Adrenal gland (tissue), 9 donors: ENCODE measurements at regions not wholly inside any gene's neighbourhood (a gene's known extent, or its start where the extent isn't known, plus 50 kb on each side); places are given as distances from the start of the nearest gene placed in this dataset.

Source experiments
- DNase-seq, 7 donors: peaks; one replicate each; pipeline ENCODE4 v3.0.0-alpha.2; 2019 to 2020
- H3K27ac ChIP-seq, 5 donors: fragments of 200-600 bp; sonication (generic) in 4 of 5; 1 replicate in 3 of 5; 2 replicates in 2 of 5; pipeline versions ENCODE4 v1.5.1 to v1.8.0; 2016 to 2020; ENCODE audit warnings: mild to moderate bottlenecking in 1 of 5
- H3K27me3 ChIP-seq: fragments of 200-600 bp; 2 replicates; pipeline ENCODE4 v1.8.0; 2021
- H3K36me3 ChIP-seq, 2 donors: fragments of 200-600 bp; replicated peaks in 1 of 2; 1 replicate in 1 of 2; 2 replicates in 1 of 2; pipeline versions ENCODE4 v1.5.1 to v1.8.0; 2018 to 2022
- H3K4me1 ChIP-seq, 2 donors: fragments of 200-600 bp; replicated peaks in 1 of 2; 1 replicate in 1 of 2; 2 replicates in 1 of 2; pipeline versions ENCODE4 v1.5.1 to v1.8.0; 2018 to 2021
- H3K4me3 ChIP-seq, 4 donors: fragments of 200-600 bp; sonication (generic) in 3 of 4; one replicate each; pipeline ENCODE4 v1.5.1; 2016 to 2018
- H3K9me3 ChIP-seq, 3 donors: fragments of 200-600 bp; sonication (generic) in 1 of 3; replicated peaks in 1 of 3; 1 replicate in 2 of 3; 2 replicates in 1 of 3; pipeline versions ENCODE4 v1.5.1 to v1.8.0; 2016 to 2021
- CTCF ChIP-seq, 6 experiments: fragments of 450-650 bp in 4 of 6; fragments of 200-600 bp in 2 of 6; sonication (generic) in 1 of 6; IDR thresholded peaks; 1 replicate in 5 of 6; 2 replicates in 1 of 6; pipeline versions ENCODE4 v1.5.1 to v1.8.0; 2016 to 2021; ENCODE audit warnings: antibody characterized with exemption in 6 of 6, mild to moderate bottlenecking in 2 of 6, moderate library complexity in 1 of 6
- POLR2A ChIP-seq, 2 donors: fragments of 450-650 bp; IDR thresholded peaks; one replicate each; pipeline ENCODE4 v1.6.1; 2017; ENCODE audit warnings: antibody characterized with exemption in 2 of 2, mild to moderate bottlenecking in 2 of 2, moderate library complexity in 1 of 2
- WGBS, 4 donors: extraction: QIAGEN DNeasy Blood & Tissue Kit in 2 of 4; methylation state at CpG; one replicate each; pipeline versions ENCODE4 v1.1.5 to v1.1.7; 2013 to 2017; 5-methylcytosine and 5-hydroxymethylcytosine counted together
- intact Hi-C, 2 donors: fragments of 100-400 bp; cut with DNase I; formaldehyde crosslinking; loops; one replicate each; pipeline versions ENCODE4 v1.14.1 to v1.15.0; 2022 to 2023
- donor health status: healthy with polysubstance abuse.
- donor health status: Bipolar disorder and iron deficiency.
- donor health status: DM: yes; HTN: yes; CAD: no.
- donor health status: DM: no; HTN: no; CAD: no.
- donor health status: DM: no; HTN: no; CAD: no.

DNA sequence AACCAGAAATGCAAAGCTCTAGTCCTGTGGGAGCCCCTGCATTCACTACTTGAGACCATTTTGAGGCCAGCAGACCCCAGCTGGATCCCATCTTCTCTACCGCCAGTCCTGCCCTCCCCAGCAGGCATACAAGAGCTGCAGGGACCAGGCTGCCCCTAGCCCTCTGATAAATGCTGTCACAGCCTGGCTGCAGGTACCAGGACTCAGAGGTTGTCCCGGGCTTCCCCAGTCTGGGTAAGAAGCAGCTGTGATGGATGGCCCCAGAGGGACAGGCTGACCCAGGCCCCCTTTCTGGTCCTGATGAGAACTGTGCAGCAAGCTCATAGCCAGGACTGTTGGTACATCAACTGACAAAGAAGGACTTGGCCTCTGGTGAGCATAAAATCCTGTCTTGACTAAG lies 132.9 kb upstream of the APCDD1 start:
- Histone ChIP-seq H3K36me3 (no peaks in the 10 kb centered on the region), H3K4me1 (no peaks in the 10 kb centered on the region), H3K27ac (no peak overlapping the region), H3K9me3 (no peaks in the 10 kb centered on the region), H3K27me3 (no peaks in the 10 kb centered on the region), H3K4me3 (no peak overlapping the region)
- intact Hi-C loops: no loop called here
- TF ChIP-seq CTCF (IDR thresholded peaks at IDR 0.05) (no peak), POLR2A (IDR thresholded peaks at IDR 0.05) (no peak)
- WGBS, 4 donors: 80 to 92% (median 87%) methylated on average over 1 to 2 of the region's 2 CpGs
- no peak for DNase-seq

DNA sequence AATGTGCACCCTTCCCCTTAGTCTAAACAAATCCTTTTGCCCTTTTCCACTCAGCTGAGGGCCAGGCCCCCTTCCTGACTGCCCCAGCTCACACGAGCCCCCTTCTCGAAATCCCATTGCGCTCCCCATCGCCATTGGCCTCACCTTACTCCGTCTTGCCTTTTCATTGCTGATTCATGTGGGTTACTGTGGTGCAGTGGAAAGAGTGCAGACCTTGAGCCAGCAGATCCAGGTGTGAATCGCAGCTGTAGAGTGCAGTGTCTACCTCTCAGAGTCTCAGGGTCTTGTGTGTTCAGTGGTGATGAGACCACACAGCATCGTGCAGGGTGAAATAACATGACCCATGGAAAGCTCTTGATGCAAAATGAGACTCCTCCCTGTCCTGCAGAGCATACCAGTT lies 132.4 kb upstream of the APCDD1 start:
- TF ChIP-seq CTCF (IDR thresholded peaks at IDR 0.05): no peak
- TF ChIP-seq POLR2A (IDR thresholded peaks at IDR 0.05): no peak
- 76 to 96% (median 80%) methylated on average over 7 of the region's 7 CpGs for WGBS, 4 donors
- H3K4me3 ChIP-seq: no peak overlapping the region
- no peaks in the 10 kb centered on the region for H3K9me3 ChIP-seq
- intact Hi-C loops: no loop called here
- no peaks in the 10 kb centered on the region for H3K36me3 ChIP-seq
- no peaks in the 10 kb centered on the region for H3K4me1 ChIP-seq
- H3K27ac ChIP-seq: no peak overlapping the region
- no peaks in the 10 kb centered on the region for H3K27me3 ChIP-seq
- DNase-seq: no peak

DNA sequence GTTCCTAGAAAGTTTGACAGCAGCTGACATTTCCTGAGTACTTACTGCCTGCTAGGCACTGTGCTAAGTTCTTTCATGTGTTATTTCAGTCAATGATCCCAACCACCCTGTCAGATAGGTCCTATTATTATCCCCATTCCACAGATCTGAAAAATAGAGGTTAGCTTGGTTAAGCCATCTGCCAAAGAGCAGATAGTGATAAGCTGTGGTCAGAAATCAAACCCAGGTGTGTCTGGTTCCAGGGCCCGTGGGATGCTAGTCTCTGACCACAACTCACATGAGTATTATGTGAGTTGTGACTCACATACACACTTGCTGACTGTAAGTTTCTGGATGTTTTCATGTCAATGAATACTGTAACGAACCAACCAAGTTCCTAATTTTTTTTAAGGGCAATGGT lies 132.0 kb upstream of the APCDD1 start:
- intact Hi-C loops: no loop called here
- H3K36me3 ChIP-seq: no peaks in the 10 kb centered on the region
- H3K4me1 ChIP-seq: no peaks in the 10 kb centered on the region
- no peaks in the 10 kb centered on the region for H3K9me3 ChIP-seq
- no peak overlapping the region for H3K4me3 ChIP-seq
- DNase-seq: no peak
- 63 to 79% (median 67%) methylated on average over 2 of the region's 2 CpGs for WGBS, 4 donors
- H3K27ac ChIP-seq: no peak overlapping the region
- TF ChIP-seq POLR2A (IDR thresholded peaks at IDR 0.05): no peak
- no peak for TF ChIP-seq CTCF (IDR thresholded peaks at IDR 0.05)
- H3K27me3 ChIP-seq: no peaks in the 10 kb centered on the region

DNA sequence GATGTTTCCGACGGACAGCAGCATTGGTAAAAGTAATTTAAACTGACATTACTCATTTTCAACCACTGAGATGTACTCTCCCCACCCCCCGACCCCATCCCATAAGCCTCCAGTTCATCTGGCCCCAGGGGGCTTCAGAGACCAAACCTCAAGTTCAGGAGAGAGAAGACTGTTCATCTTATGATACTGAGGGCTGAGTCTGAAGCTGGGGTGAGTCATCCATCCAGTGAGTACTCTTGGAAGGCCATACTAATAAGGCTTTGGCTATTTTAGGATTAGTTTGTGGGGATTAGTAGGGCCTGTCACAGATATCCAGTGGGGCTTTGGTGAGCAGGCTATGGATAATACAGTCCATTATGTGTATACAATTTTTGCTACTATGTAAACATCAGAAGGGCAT lies 125.3 kb upstream of the APCDD1 start:
- H3K27me3 ChIP-seq: no peaks in the 10 kb centered on the region
- TF ChIP-seq CTCF (IDR thresholded peaks at IDR 0.05): no peak
- TF ChIP-seq POLR2A (IDR thresholded peaks at IDR 0.05): no peak
- 78 to 81% (median 80%) methylated on average over 3 of the region's 3 CpGs for WGBS, 4 donors
- H3K4me3 ChIP-seq: no peak overlapping the region
- H3K4me1 ChIP-seq: no peaks in the 10 kb centered on the region
- DNase-seq: no peak
- intact Hi-C loops: no loop called here
- no peaks in the 10 kb centered on the region for H3K9me3 ChIP-seq
- no peak overlapping the region for H3K27ac ChIP-seq
- no peaks in the 10 kb centered on the region for H3K36me3 ChIP-seq
